Nephron (organoid): ENCODE measurements at regions not wholly inside any gene's neighbourhood (a gene's known extent, or its start where the extent isn't known, plus 50 kb on each side); places are given as distances from the start of the nearest gene placed in this dataset.

ENCODE experiments used
- H3K27ac Mint-ChIP-seq, 3 experiments: 2 replicates each; pipeline ENCODE4 v1.8.0; 2020; ENCODE audit warnings: mixed read lengths in 3 of 3, mild to moderate bottlenecking in 2 of 3, moderate library complexity in 1 of 3
- H3K27me3 Mint-ChIP-seq: 2 replicates; pipeline ENCODE4 v1.8.0; 2021; ENCODE audit warnings: low read depth, mild to moderate bottlenecking, moderate library complexity, mixed read lengths
- H3K36me3 Mint-ChIP-seq: 2 replicates; pipeline ENCODE4 v1.8.0; 2020; ENCODE audit warnings: low read depth, mixed read lengths
- H3K4me1 Mint-ChIP-seq: 2 replicates; pipeline ENCODE4 v1.8.0; 2020; ENCODE audit warnings: mixed read lengths
- H3K4me3 Mint-ChIP-seq, 3 experiments: 2 replicates each; pipeline ENCODE4 v1.8.0; 2020; ENCODE audit warnings: mild to moderate bottlenecking in 3 of 3, mixed read lengths in 3 of 3, moderate library complexity in 2 of 3
- H3K9me3 Mint-ChIP-seq: 2 replicates; pipeline ENCODE4 v1.8.0; 2020; ENCODE audit warnings: mixed read lengths
- TF ChIP-seq, protein P1 (sequence below), 3 experiments: fragments of 200-600 bp; sonication (generic); IDR thresholded peaks; one replicate each; pipeline ENCODE4 v1.5.0; 2021; ENCODE audit warnings: antibody characterized with exemption in 3 of 3; ENCODE audit not compliant: unreplicated experiment in 3 of 3

DNA sequence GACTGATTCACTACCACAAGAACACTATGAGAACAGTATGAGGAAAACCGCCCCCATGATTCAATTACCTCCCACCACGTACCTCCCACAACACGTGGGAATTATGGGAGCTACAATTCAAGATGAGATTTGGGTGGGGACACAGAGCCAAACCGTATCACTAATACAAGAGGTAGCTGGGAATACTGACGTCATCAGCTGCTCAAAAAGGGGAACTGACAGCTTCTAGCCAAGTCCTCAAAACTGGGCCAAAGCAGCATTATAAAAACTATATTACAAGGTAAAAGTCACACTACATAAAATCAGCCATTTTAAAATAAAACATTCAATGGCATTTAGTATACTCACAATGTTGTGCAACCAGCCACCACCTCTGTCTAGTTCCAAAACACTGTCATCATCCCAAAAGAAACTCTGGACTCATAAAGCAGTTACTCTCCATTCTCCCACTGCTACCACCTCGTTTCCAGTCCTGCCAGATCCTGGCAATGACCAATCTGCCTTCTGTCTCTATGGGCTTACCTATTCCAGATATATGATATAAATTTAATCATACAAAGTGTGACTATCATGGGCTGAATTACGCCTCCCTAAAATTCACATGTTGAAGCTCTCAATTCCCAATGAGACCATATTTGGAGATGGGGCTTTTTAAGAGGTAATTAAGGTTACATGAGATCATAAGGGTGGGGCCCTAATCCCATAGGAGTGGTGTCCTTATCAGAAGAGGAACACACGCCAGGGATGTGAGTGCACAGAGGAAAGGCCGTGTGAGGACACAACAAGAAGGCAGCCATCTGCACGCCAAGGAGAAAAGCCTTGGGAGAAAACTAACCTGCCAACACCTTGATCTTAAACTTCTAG lies 192.1 kb downstream of the SETD4 start:
- H3K27me3 Mint-ChIP-seq: peaks cover 10% of the 10 kb centered on the region
- H3K36me3 Mint-ChIP-seq: no peaks in the 10 kb centered on the region
- TF ChIP-seq, protein P1, sequence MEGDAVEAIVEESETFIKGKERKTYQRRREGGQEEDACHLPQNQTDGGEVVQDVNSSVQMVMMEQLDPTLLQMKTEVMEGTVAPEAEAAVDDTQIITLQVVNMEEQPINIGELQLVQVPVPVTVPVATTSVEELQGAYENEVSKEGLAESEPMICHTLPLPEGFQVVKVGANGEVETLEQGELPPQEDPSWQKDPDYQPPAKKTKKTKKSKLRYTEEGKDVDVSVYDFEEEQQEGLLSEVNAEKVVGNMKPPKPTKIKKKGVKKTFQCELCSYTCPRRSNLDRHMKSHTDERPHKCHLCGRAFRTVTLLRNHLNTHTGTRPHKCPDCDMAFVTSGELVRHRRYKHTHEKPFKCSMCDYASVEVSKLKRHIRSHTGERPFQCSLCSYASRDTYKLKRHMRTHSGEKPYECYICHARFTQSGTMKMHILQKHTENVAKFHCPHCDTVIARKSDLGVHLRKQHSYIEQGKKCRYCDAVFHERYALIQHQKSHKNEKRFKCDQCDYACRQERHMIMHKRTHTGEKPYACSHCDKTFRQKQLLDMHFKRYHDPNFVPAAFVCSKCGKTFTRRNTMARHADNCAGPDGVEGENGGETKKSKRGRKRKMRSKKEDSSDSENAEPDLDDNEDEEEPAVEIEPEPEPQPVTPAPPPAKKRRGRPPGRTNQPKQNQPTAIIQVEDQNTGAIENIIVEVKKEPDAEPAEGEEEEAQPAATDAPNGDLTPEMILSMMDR (IDR thresholded peaks at IDR 0.05; ENCODE audit: unreplicated experiment in 3 of 3): no peak
- H3K4me1 Mint-ChIP-seq: no peaks in the 10 kb centered on the region
- H3K9me3 Mint-ChIP-seq: peaks cover 11% of the 10 kb centered on the region
- no peak overlapping the region for H3K27ac Mint-ChIP-seq
- H3K4me3 Mint-ChIP-seq: no peak overlapping the region

DNA sequence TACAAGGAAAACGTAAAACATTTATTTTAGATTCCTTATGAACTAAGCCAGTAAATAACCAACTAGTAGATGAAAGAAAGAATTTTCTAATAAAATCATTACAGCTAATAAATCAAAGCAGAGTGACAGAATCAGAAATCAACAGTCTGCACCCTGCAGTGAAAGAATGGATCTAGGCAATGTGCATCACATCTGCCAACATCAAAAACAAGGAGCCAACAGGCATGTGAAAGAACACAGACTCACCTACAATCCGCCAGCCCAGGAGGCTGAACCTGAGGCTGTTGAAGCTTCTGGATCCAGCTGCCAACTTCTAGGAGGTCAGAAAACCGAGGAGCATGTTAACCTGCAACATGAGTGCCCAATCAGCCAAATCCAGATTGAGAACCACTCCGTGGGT lies 196.3 kb downstream of the SETD4 start:
- no peak overlapping the region for H3K4me3 Mint-ChIP-seq
- H3K27ac Mint-ChIP-seq: no peak overlapping the region
- H3K4me1 Mint-ChIP-seq: no peaks in the 10 kb centered on the region
- no peaks in the 10 kb centered on the region for H3K36me3 Mint-ChIP-seq
- TF ChIP-seq, protein P1 (IDR thresholded peaks at IDR 0.05; ENCODE audit: unreplicated experiment in 3 of 3): no peak
- peaks cover 6% of the 10 kb centered on the region for H3K9me3 Mint-ChIP-seq
- peaks cover 10% of the 10 kb centered on the region for H3K27me3 Mint-ChIP-seq

DNA sequence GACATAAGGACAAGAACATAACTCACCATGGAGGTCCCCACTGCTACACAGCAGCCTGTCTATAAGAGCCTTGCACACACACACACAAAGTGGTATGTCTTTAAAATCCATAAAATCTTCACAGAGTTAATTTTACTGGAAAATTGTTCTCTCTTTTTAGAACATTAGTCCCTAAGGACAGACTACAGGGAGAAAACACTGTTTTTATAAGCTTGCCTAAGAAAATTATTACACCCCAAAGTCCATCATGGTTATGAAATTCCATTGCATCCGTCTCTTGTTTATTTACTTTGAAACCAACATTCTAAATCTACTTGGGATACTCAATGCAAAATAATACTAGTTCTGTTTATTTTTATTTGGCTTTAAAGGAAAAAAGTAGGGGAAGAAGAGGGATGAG lies 197.4 kb downstream of the SETD4 start:
- Mint-ChIP-seq H3K9me3 (peaks cover 3% of the 10 kb centered on the region), H3K27ac (no peak overlapping the region), H3K4me1 (peaks cover 9% of the 10 kb centered on the region), H3K36me3 (no peaks in the 10 kb centered on the region), H3K4me3 (no peak overlapping the region), H3K27me3 (peaks cover 10% of the 10 kb centered on the region)
- TF ChIP-seq, protein P1 (IDR thresholded peaks at IDR 0.05; ENCODE audit: unreplicated experiment in 3 of 3): no peak

DNA sequence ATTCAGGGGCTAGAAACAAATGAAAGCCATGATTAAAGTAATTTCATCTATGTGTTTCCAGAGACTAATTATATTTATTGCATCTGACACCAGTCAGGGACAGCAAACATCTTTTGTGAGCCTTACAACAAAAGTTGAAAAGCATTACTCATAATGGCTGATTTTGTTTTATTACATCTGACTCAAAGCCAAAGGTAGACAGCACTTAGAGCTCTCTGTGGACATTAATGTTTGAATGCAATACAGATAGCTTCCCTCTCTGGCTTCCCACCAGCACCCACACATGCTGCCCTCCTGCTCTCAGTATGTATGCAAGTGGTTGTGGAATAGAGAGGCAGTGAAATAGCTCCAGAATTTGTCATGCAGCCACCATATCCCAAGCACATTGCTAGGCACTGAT lies 198.7 kb downstream of the SETD4 start:
- Mint-ChIP-seq H3K4me1 (peaks cover 15% of the 10 kb centered on the region), H3K4me3 (no peak overlapping the region), H3K36me3 (no peaks in the 10 kb centered on the region), H3K27ac (no peak overlapping the region), H3K27me3 (peaks cover 10% of the 10 kb centered on the region), H3K9me3 (no peaks in the 10 kb centered on the region)
- TF ChIP-seq, protein P1 (IDR thresholded peaks at IDR 0.05; ENCODE audit: unreplicated experiment in 3 of 3): no peak

DNA sequence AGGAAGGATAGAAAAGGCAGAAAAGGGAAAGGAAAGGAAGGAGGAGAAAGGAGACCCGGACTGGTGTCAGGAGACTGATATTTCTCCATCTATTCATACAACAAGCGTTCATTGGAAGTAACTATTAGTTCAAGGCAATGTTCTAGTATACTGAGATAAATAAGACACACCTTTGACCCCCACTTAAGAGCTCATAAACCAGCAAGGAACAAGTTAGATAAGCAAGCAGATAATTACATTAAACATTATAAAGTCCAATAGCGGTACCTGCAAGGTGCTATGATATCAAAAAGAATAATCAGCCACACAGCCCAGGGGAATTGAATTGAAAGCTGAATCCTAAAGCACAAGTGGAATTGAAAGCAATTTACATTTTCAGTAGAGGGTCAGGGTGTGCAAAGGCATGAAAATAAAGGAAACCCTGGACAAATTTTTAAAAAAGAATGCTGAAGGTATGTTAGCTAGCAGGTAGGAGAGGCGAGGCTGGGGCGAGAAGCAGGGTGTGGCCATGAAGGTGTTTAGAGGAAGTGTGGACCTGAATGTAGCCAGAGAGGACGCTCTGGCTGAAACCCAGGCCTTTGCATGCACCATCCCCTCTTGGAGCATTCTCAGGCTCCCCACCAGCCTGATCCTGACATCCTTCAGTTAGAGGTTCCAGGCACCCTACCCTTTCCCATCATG lies 200.0 kb downstream of the SETD4 start:
- TF ChIP-seq, protein P1 (IDR thresholded peaks at IDR 0.05; ENCODE audit: unreplicated experiment in 3 of 3): no peak
- H3K4me3 Mint-ChIP-seq: no peak overlapping the region
- H3K27me3 Mint-ChIP-seq: peaks cover 19% of the 10 kb centered on the region
- no peaks in the 10 kb centered on the region for H3K9me3 Mint-ChIP-seq
- H3K4me1 Mint-ChIP-seq: peaks cover 20% of the 10 kb centered on the region
- H3K27ac Mint-ChIP-seq: no peak overlapping the region
- H3K36me3 Mint-ChIP-seq: no peaks in the 10 kb centered on the region
